ENCODE measurements at regions not wholly inside any gene's neighbourhood (a gene's known extent, or its start where the extent isn't known, plus 50 kb on each side); places are given as distances from the start of the nearest gene placed in this dataset.
"Not testable (repeated sequence)": the region's sequence is repeated elsewhere in the genome, so short reads cannot be mapped to it uniquely, and the experiment has no call there.

- no peak for TF ChIP-seq POLR2A (IDR thresholded peaks at IDR 0.05; ENCODE audit: low read depth, low read length)
- DNase-seq (ENCODE audit: insufficient read length, low spot score) (no peak), FAIRE-seq (no peak)
Measured at GRCh38 chr4:169909479-169909878, 116.7 kb downstream of the MFAP3L start.

GRCh38 chr4:169907705-169908104 lies 118.5 kb downstream of the MFAP3L start:
- DNase-seq (ENCODE audit: insufficient read length, low spot score) (no peak), FAIRE-seq (no peak)
- TF ChIP-seq POLR2A (IDR thresholded peaks at IDR 0.05; ENCODE audit: low read depth, low read length) = no peak

GRCh38 chr4:169906821-169907220 lies 119.4 kb downstream of the MFAP3L start:
- FAIRE-seq = no peak
- no peak for DNase-seq (ENCODE audit: insufficient read length, low spot score)
- TF ChIP-seq POLR2A (IDR thresholded peaks at IDR 0.05; ENCODE audit: low read depth, low read length) = no peak

- FAIRE-seq = no peak
- TF ChIP-seq POLR2A (IDR thresholded peaks at IDR 0.05; ENCODE audit: low read depth, low read length) = no peak
- DNase-seq (ENCODE audit: insufficient read length, low spot score) = no peak
Measured at GRCh38 chr4:169906104-169906503, 120.1 kb downstream of the MFAP3L start.

- FAIRE-seq = no peak
- no peak for DNase-seq (ENCODE audit: insufficient read length, low spot score)
- TF ChIP-seq POLR2A (IDR thresholded peaks at IDR 0.05; ENCODE audit: low read depth, low read length) = no peak
Measured at GRCh38 chr4:169902658-169903345, 123.4 kb downstream of the MFAP3L start.

GRCh38 chr4:169900241-169900845 lies 125.9 kb downstream of the MFAP3L start:
- TF ChIP-seq POLR2A (IDR thresholded peaks at IDR 0.05; ENCODE audit: low read depth, low read length) = no peak
- DNase-seq (ENCODE audit: insufficient read length, low spot score) = no peak
- FAIRE-seq = no peak

- FAIRE-seq = no peak
- peak; percentile 15 for DNase-seq (ENCODE audit: insufficient read length, low spot score)
- TF ChIP-seq POLR2A (IDR thresholded peaks at IDR 0.05; ENCODE audit: low read depth, low read length) = no peak
Measured at GRCh38 chr4:169899295-169899694, 126.9 kb downstream of the MFAP3L start.

- FAIRE-seq (no peak), DNase-seq (ENCODE audit: insufficient read length, low spot score) (no peak)
- TF ChIP-seq POLR2A (IDR thresholded peaks at IDR 0.05; ENCODE audit: low read depth, low read length) = no peak
Measured at GRCh38 chr4:169898095-169898494, 128.1 kb downstream of the MFAP3L start.

GRCh38 chr4:169894767-169895166 lies 131.4 kb downstream of the MFAP3L start:
- DNase-seq (ENCODE audit: insufficient read length, low spot score); FAIRE-seq: not testable (repeated sequence)

- TF ChIP-seq POLR2A (IDR thresholded peaks at IDR 0.05; ENCODE audit: low read depth, low read length) = no peak
- no peak for FAIRE-seq
- no peak for DNase-seq (ENCODE audit: insufficient read length, low spot score)
Measured at GRCh38 chr4:169885893-169886292, 128.1 kb upstream of the HPF1 start.

- FAIRE-seq (no peak), DNase-seq (ENCODE audit: insufficient read length, low spot score) (no peak)
- TF ChIP-seq POLR2A (IDR thresholded peaks at IDR 0.05; ENCODE audit: low read depth, low read length) = no peak
Measured at GRCh38 chr4:169881769-169882168, 124.0 kb upstream of the HPF1 start.

GRCh38 chr4:169870507-169870906 lies 112.8 kb upstream of the HPF1 start:
- TF ChIP-seq POLR2A (IDR thresholded peaks at IDR 0.05; ENCODE audit: low read depth, low read length) = no peak
- FAIRE-seq (no peak), DNase-seq (ENCODE audit: insufficient read length, low spot score) (no peak)

GRCh38 chr4:169869490-169869889 lies 111.7 kb upstream of the HPF1 start:
- DNase-seq (ENCODE audit: insufficient read length, low spot score) (no peak), FAIRE-seq (no peak)
- no peak for TF ChIP-seq POLR2A (IDR thresholded peaks at IDR 0.05; ENCODE audit: low read depth, low read length)

- no peak for TF ChIP-seq POLR2A (IDR thresholded peaks at IDR 0.05; ENCODE audit: low read depth, low read length)
- FAIRE-seq = no peak
- no peak for DNase-seq (ENCODE audit: insufficient read length, low spot score)
Measured at GRCh38 chr4:169861593-169861992, 103.8 kb upstream of the HPF1 start.

Data from H54 (cell line).